ENCODE measurements at regions not wholly inside any gene's neighbourhood (a gene's known extent, or its start where the extent isn't known, plus 50 kb on each side); places are given as distances from the start of the nearest gene placed in this dataset.

DNA sequence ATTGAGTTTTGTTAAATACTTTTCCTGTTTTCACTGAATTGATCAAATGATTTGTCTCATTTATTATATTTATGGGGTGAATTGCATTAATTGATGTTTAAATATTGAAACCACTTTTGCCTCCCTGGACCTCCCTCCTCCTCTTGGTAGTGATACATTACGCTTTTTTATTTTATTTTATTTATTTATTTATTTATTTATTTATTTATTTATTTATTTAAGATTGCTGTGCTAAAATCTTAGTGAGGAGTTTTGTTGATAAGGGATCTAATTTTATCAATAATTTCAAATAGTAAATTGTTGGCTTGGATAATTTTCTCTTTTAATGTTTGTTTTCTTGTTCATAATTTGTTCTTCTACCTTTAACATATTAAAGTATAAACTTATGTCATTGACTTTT is 1281.0 kb upstream of the NXPH2 start:
- DNase-seq (ENCODE audit: low spot score): no peak

DNA sequence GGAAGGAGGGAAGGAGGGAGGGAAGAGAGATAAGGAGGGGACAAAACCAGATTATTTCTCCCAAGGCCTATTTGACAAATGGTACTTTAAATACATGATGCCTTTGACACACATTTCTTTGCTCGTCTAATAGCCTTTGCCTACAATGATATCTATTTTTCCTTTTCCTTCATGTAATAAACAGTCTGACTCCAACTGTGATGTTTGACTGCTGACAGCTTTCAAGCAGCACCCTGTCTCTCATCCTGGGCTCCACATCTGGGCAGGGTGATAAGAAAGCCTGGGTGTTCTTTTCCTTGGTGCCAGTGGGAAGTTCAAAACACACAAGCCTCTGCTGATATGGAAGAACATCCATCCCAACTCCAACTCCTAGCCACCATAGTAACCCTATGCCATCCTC is 1277.7 kb upstream of the NXPH2 start:
- no peak for DNase-seq (ENCODE audit: low spot score)

DNA sequence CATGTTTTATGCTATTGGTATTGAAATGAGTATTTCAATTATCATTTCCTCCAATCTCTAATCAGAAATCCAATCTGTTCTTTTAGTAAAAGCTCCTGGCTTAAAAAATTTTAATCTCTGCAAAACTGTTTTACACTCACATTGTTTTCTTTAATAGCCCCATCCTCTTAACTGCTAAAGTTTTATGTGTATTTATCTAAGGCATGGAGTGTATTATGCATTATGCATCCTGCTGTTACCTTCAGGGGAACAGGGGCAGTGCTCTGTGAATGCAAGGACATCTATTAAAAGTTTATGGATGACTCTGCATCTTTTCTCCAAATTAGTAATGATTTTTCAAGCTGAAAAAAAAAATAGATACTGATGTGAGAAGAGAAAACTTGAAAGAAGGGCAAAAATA is 1261.6 kb upstream of the NXPH2 start:
- DNase-seq (ENCODE audit: low spot score): no peak

DNA sequence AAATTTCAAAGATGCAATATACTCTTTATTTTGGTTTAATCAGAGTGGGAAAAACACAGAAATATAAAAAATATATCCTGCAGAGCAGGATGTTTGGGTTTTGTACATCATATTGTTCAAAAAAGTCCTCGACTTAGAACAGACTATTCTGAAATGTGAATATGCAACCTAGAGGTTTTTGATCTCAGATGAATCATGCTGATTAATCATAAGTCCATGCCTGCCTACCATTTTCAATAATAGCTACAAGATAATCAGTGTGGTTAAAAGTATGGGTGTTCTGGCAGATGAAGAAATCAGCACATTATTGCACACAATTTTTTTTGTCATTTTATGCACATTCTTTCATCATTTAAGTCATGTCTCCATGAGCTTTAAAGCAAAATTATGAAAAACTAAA is 1261.0 kb upstream of the NXPH2 start:
- no peak for DNase-seq (ENCODE audit: low spot score)

DNA sequence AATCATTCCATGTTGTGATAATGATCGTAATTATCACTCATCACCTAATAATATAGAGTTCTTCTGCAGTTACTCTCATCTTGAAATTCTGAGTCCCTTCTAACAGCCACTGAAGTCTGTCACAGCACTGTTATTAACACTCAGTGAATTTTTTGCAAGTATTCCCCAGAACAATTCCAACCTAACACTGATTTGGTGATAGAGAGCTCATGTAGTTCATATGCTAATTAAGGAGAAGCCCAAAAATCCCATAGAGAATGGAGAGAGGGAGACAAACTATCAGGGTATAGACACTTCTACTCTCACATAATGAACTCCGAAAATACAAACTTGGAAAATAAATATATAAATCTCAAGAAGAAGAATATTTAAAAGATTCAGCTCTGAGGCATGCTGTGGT is 1253.4 kb upstream of the NXPH2 start:
- no peak for DNase-seq (ENCODE audit: low spot score)

DNA sequence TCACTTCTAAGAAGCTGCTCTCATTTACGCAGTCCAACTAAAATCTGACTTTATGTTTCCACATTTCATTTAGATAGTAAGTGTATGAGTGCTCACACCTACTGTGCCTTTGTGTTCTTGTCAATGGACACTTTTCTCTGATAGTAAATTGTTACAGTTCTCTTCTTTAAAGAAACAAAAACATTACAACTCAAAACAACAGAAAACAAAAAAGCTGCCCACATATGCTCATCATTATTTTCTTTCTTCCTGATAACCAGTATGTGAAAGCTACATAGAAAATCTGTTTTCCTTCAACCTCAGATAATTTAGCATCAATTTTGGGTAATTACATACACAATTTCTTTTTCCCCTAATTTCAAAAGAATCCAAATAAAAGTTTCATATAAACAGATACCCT is 1247.8 kb upstream of the NXPH2 start:
- DNase-seq (ENCODE audit: low spot score): no peak

DNA sequence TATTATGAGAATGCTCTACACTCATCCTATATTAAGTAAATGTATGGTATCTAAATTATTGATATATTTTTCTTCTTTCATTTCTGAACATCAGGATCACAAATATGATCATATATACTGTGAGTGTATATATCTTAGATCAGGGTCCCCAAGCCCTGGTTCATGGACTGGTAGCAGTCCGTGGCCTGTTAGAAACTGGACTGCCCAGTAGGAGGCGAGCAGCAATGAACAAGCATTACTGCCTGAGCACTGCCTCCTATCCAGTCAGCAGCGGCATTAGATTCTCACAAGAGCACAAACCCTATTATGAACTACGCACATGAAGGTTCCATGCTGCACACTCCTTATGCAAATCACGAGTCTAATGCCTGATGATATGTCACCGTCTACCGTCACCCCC is 1247.1 kb upstream of the NXPH2 start:
- no peak for DNase-seq (ENCODE audit: low spot score)

DNA sequence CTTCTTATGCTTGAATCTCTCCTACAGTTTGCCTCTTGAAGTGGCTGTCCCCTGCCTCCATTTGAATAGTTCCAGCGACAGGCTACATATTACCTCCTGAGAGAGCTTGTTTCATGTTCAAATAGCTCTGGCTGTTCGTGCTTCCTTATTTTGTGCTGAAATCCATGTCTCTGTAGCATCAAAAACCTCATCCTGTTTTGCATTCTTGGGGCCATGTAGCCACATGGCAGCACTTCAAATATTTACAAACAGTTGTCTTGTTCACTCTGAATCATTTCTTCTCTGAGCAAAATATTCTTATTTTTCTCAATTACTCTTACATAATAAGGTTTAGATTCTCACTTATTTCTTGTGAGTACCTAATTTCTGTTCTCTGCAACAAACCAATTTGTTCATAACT is 1243.1 kb upstream of the NXPH2 start:
- no peak for DNase-seq (ENCODE audit: low spot score)

DNA sequence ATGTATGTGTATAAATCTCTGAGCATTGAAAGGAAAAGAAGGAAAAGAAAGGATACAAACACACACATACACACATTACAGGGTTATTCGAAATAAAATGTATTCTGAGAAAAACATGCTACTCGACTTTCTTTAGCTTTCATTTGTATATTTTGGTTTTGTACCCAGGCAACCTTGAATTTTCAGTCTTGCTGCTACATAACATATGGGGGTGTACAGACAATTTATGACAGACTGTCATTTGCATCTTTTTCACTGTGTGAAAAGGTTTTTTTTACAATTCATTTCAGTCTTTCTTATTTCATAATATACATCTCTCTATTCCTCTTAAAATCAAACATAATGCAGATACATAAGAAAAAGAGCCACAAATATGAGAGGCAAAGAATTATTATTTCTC is 1238.4 kb upstream of the NXPH2 start:
- no peak for DNase-seq (ENCODE audit: low spot score)

DNA sequence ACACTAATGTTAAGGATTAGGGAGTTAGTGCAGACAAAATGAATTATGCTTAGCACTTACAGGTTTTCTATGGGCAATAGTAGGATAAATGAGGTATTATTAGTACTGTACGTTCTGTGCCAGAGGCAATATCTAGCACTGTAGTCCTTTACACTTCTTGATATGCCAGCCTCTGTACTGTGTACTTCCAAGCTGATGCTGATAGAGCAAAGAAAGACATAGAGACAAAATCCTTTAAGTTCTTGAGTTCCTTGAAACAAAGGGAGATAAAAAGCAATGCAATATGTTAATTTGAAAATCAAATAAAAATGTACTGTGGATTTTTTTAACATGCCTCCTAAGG is 1234.0 kb upstream of the NXPH2 start:
- DNase-seq (ENCODE audit: low spot score): no peak

DNA sequence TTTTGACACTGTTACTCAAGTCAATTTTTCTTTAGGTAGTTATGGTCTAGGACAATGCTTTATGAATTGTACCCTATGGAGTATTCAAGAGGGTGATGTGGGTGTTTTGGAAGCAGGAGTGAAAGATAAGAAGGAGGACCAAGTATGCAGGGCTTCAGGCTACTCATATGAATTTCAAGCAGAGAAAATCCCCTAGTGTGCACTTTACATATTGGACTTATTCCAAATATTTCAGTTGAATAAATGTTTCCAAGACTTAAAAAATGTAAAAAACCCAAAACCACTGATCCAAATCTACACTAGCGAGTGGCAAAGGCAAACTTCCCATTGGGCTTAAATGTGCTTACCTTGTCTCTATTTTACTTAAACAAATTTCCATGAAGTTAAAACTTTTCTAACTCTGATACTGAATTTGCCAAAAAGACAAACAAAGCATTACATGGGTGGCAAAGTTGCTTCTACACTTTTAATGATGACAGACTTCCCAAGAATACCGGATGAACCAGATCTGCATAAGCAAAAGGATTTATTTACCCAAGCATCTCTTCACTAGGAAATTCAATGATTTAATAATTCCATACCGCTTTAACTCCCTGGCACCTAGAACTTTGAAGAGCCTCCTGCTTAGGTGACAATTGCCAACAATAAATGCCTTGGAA is 1233.5 kb upstream of the NXPH2 start:
- DNase-seq (ENCODE audit: low spot score): no peak

DNA sequence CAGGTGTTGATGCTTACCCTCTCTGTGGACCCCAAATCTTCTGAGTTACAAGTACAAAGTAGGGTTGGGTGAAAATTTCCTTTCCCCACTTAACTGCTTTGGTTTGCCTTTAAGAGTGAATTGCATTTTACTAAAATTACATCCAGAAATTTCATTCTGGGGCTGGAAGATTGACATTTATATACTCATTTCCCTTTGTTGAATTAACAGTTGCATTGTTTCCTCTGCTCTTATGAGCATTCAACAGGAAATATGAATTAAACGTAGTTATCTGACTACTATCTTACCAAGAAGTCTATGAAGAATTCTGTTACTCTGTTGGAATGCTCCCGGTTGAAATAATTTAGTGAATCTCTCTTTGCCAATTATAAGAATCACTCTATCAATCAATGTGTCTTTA is 1231.1 kb upstream of the NXPH2 start:
- no peak for DNase-seq (ENCODE audit: low spot score)

DNA sequence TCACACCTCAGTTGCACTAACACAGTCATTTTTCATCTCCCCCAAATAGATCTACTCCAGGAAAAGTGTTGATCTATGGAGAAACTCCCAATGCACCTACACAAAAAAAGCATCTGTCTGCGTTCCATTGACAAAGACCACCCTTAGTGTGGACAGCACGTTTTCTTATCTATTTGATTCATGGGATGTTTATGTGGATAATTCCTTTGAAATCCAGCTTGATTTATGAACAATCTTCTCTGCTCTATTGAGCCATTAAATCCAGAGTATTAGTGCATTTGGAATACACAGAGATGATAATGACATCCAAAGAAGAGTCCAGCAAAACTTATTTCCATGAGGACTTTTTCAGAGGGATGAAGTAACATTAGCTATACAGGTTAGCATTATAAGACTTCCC is 1221.9 kb upstream of the NXPH2 start:
- no peak for DNase-seq (ENCODE audit: low spot score)

DNA sequence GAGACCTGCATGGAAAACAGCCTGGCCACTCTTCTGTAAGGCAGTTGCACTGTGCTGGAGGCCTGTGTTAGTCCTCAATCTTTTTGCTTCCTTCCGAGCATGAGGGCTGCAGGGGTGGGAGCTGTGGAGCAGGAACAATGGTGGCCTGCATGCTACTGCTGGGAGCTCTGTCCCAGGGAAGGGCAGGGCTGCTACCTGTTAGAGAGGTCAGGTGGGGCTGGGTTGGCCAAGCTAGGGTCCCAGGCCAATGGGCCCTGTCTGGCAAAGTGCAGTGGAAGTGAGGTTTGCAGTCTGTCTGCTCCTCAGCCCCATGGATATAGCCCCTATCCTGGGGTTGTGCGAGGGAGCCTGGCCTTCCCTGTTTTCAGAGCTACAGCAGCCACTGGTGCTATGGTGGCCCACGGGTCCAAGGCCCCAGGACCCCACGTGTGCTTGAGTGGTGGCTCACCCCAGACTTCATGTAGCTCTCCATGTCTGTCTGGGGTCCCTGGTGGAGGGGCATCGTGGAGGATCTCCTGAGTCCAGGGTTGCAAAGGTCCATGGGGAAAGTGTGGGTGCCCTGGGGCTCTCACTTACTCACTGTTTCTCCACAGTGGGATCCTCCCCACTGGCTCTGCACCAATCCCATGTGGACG is 1212.6 kb upstream of the NXPH2 start:
- DNase-seq (ENCODE audit: low spot score): no peak

DNA sequence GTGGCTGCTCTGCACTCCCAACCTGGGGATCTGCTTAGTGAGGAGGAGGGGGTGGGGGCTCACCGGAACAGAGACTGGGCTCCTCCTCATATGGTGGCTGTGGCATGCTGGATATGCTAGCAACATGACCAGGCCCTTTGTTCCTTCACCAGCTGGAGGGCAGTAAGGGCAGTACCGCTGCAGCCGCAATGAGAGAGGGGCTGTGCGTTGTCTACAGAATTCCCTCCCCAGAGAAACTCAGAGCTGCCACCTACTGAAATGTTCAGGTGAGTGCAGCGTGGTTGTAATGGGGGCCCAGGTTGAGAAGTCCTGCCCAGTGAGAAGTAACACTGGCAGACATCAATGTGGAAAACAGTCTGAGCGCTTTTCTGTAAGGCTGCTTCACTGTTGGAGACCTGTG is 1211.9 kb upstream of the NXPH2 start:
- peak; percentile 69 for DNase-seq (ENCODE audit: low spot score)

DNA sequence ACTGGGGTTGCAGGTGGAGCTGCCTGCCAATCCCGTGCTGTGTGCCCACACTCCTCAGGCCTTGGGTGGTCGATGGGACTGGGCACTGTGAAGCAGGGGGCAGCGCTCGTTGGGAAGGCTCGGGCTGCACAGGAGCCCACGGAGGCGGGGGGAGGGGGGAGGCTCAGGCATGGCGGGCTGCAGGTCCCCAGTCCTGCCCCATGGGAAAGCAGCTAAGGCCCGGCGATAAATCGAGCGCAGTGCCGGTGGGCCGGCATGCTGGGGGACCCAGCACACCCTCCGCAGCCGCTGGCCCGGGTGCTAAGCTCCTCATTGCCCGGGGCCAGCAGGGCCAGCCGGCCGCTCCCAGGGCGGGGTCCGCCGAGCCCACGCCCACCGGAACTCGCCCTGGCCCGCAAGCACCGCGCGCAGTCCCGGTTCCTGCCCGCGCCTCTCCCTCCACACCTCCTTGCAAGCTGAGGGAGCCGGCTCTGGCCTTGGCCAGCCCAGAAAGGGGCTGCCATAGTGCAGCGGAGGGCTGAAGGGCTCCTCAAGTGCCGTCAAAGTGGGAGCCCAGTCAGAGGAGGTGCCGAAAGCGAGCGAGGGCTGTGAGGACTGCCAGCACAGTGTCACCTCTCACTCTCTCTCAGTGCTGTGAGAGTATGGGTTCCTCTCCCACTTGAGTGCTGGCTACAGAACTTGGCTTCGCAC is 1210.6 kb upstream of the NXPH2 start:
- no peak for DNase-seq (ENCODE audit: low spot score)

DNA sequence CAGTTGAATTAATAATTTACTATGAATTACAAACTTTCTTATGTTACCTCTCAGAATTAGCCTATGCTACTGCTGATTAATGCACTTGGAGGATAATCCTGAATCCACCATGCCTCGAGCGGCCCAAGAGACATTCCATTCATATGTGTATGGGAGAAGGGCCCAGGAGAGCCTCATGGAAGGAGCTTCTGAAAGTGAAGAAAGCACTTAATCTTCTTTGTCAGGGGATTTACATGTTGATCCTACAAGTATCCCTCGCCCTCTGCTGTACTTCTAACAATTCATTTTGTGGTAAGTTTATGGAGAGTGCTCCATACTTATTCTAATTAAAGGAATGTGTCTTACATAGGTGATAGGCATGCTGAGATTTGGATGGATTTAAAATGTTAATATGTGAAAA is 1189.1 kb upstream of the NXPH2 start:
- no peak for DNase-seq (ENCODE audit: low spot score)

DNA sequence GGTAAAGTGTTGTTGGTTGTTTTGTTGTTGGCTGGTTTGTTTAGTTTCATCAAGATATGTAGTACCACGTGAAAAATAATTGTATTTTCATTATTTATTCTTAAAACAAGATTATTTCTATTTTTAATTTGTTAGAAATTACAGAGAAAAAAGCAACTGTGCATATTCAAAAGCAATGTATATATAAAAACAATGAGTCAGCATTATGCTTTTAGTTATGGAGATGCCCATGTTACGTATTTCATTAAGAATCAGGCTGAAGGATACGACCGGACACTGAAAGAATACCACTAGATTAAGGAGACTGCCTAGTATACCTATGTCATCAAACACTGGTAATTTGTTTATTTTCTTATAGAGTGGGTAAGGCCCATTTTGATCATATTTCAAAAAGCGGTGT is 1188.4 kb upstream of the NXPH2 start:
- DNase-seq (ENCODE audit: low spot score): no peak

DNA sequence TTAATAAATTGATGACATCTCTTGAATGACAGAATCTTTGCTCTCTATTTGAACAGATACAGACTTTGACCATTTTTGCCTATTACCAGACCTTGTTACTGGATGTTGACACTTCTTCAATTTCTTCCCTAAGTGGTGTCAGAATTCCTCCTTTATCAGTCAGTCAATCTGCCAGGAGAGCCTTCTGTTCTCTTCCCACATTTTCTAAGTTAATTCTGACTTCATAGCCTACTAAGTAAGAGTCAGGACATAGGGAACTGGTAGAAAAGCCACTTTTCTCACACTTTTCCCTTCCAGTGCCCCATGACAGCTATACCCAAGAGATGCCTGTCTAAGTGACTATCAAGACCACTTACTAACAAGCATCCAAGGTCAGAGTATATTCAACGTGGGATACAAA is 1187.5 kb upstream of the NXPH2 start:
- DNase-seq (ENCODE audit: low spot score): no peak

DNA sequence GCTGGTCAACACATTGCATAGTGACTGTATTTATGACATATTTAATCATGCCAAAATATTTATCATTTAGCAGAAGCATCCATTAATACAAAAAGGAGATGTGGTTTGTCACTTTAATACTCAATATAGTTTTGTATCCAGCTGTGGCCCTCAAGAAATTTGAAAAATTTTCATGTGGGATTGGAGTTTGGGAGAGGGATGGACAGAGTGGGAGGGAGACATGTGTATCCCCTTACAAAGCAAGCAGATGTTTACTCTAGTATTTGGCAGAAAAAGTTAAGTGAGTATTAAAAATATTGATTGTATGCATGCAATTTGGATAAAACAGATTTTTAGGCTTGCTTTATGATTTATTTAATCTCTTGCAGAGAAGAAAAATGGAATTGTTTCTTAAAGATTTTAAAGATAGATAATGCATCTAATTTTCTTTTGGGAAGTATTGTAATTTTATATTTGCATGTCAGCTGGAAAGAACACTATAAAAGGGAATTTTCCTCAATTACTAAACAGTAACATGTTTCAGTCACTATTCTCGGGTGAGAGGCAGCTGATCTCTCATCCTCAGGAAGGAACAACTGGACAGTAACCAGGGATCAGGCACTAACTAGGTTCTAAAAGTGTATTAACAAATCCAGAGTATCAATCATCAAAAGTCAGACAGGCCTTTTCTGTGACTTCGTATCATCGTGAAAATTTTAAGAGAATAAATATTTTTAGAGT is 1184.7 kb upstream of the NXPH2 start:
- DNase-seq (ENCODE audit: low spot score): no peak

DNA sequence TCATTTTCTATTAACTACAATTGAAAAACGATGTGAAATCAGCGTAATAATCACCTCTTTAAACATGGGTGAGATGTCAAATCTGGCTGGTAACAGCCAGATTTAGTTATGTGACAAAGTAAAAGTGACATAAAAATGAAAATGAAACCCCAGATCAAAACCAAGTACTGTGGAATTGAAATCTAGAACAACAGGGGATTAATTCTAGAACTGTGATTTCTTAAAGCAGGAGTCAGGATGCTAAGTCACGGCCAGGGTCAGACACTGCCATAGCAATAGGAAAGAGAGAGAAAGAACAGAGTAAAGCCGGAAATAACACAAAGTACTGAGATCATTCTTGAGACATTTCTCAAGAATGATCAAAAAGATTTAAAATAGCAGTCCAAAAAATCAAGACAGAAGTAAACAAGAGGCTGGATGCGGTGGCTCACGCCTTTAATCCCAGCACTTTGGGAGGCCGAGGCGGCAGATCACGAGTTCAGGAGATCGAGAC is 1183.7 kb upstream of the NXPH2 start:
- DNase-seq (ENCODE audit: low spot score): no peak

DNA sequence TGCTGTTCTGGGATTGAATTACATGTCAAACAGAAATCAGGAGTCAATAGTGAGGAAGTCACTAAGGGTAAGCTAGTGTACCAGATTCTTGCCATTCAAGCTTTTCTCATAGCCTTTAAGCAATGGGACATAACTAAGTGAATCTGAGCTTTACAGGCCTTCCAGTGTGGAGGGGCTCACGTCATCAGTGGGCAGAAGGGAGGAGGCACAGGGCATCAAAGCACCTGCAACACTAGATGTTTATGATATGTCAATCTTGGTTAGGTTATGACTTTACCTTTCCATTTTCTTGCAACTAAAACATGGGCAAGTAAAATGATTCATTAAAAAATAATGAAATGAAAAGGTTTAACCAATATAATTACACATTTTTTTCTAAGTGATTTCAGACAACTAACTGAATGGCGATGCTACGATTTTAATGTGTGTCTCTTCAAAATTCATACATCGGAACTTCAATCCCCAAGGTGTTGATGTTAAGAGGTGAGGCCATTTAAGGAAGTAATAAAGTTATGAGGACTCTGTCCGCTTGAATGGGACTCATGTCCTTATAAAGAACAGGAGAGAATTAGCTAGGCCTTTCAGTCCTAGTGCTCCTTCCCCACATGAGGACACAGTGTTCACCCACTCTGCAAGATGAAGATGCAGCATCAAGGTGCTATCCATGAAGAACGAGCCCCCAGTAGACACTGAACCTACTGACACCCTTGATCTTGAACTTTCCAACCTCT is 1169.2 kb upstream of the NXPH2 start:
- DNase-seq (ENCODE audit: low spot score): no peak

All from HuH-7 (cell line).